ENCODE measurements at regions not wholly inside any gene's neighbourhood (a gene's known extent, or its start where the extent isn't known, plus 50 kb on each side); places are given as distances from the start of the nearest gene placed in this dataset.

DNA sequence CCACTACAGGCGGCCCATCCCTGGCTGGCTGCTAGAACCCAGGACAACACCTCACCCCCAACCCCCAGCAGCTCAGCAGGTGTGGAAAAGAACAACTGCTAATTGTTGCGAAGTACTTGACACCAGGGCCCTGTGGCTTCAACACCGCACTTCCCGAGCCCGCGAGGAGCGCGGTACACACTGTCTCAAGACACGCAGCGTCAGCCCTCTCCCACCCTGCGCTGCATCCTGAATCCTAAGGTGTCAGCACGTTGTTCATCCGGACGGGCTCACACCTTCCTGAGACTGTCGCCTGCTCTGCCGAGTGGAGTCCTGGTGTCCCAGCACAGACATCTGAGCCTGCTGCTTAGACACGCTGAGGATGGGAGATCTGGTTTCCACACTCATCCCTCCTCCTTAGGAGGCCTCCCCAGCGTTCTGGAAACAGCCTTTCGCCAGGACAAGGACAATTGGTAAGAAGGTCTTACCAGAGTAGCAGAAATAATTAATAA is 1336.2 kb downstream of the BRD1 start:
- Histone ChIP-seq H3K9me3 (ENCODE audit: low read length) (no peaks in the 10 kb centered on the region), H2AFZ (ENCODE audit: low read length) (no peak overlapping the region), H3K79me2 (ENCODE audit: insufficient read depth, low read length) (no peaks in the 10 kb centered on the region), H3K4me2 (ENCODE audit: low read depth, low read length) (no peak overlapping the region), H3K36me3 (replicated peaks in 1 of 2; ENCODE audit: control insufficient read depth in 1 of 2, insufficient read depth in 2 of 2, low read length in 2 of 2) (no peaks in the 10 kb centered on the region), H3K4me1 (ENCODE audit: insufficient read depth, low read length) (no peaks in the 10 kb centered on the region), H3K27me3 (ENCODE audit: control insufficient read depth in 1 of 2, insufficient read depth in 2 of 2, low read length in 2 of 2) (peaks cover 1 to 60% of the 10 kb centered on the region in 2 experiments; a peak in 3 of 5 replicates), H3K27ac (ENCODE audit: extremely low read length, insufficient read depth, low read length) (no peak overlapping the region), H3K4me3 (replicated peaks in 1 of 3; ENCODE audit: insufficient read depth in 1 of 3, low read depth in 2 of 3, low read length in 3 of 3) (no peak overlapping the region), H3K9ac (ENCODE audit: insufficient read depth, low read depth, low read length) (no peak overlapping the region), H4K20me1 (ENCODE audit: insufficient read depth, low read length) (no peaks in the 10 kb centered on the region; the same call in 1 of the 2 replicates)
- no TSS peak for BruUV-seq (replicated peaks)
- no peak for TF ChIP-seq ZNF350 (CRISPR knock-in tag; IDR thresholded peaks at IDR 0.05; ENCODE audit: borderline replicate concordance, low read depth)
- TF ChIP-seq RFX1 (IDR thresholded peaks at IDR 0.05): no peak
- no peak for TF ChIP-seq TGIF2 (CRISPR knock-in tag; IDR thresholded peaks at IDR 0.05)
- POLR2A ChIA-PET: no interaction called here
- no peak for FAIRE-seq
- in situ Hi-C loops (cut with HindIII; ENCODE audit: extremely low pct_ligation_motif_present, low pct_unique_long_range_greater_than_20kb) (loop anchor here (5.0 to 25.0 kb wide), 3 partner anchors 649 to 1279 kb away; no protein-coding TSS in a partner anchor), intact Hi-C loops (cut with micrococcal nuclease; ENCODE audit: unreplicated experiment) (loop anchor here (10.0 kb wide), 1 partner anchor 1277 kb away; no protein-coding TSS in a partner anchor)
- CTCF ChIA-PET (ENCODE audit: low intra/inter-chr PET ratio, low total read pairs): interaction anchor here (1.5 kb wide), 1 partner anchor 1278 kb away, joined by 6 read pairs; no protein-coding TSS in a partner anchor
- 22% methylated on average over 17 of the region's 19 CpGs for WGBS (ENCODE audit: low lambda C conversion rate)
- DNase-seq (ENCODE audit: low spot score): no peak
- ATAC-seq: no peak

GRCh38 chr22:48490500-48491411 is 1336.9 kb downstream of the BRD1 start:
- Histone ChIP-seq H4K20me1 (ENCODE audit: insufficient read depth, low read length) (no peaks in the 10 kb centered on the region; the same call in 1 of the 2 replicates), H3K79me2 (ENCODE audit: insufficient read depth, low read length) (no peaks in the 10 kb centered on the region), H2AFZ (ENCODE audit: low read length) (no peak overlapping the region), H3K9ac (ENCODE audit: insufficient read depth, low read depth, low read length) (no peak overlapping the region), H3K36me3 (replicated peaks in 1 of 2; ENCODE audit: control insufficient read depth in 1 of 2, insufficient read depth in 2 of 2, low read length in 2 of 2) (no peaks in the 10 kb centered on the region), H3K27me3 (ENCODE audit: control insufficient read depth in 1 of 2, insufficient read depth in 2 of 2, low read length in 2 of 2) (peaks cover 1 to 57% of the 10 kb centered on the region in 2 experiments; a peak in 3 of 5 replicates), H3K4me3 (replicated peaks in 1 of 3; ENCODE audit: insufficient read depth in 1 of 3, low read depth in 2 of 3, low read length in 3 of 3) (no peak overlapping the region), H3K4me2 (ENCODE audit: low read depth, low read length) (no peak overlapping the region), H3K27ac (ENCODE audit: extremely low read length, insufficient read depth, low read length) (no peak overlapping the region), H3K4me1 (ENCODE audit: insufficient read depth, low read length) (no peaks in the 10 kb centered on the region), H3K9me3 (ENCODE audit: low read length) (no peaks in the 10 kb centered on the region)
- intact Hi-C loops (cut with micrococcal nuclease; ENCODE audit: unreplicated experiment) (loop anchor here (10.0 kb wide), 1 partner anchor 1276 kb away; no protein-coding TSS in a partner anchor), in situ Hi-C loops (cut with HindIII; ENCODE audit: extremely low pct_ligation_motif_present, low pct_unique_long_range_greater_than_20kb) (loop anchor here (5.0 to 25.0 kb wide), 3 partner anchors 648 to 1278 kb away; no protein-coding TSS in a partner anchor)
- BruUV-seq (replicated peaks): no TSS peak
- FAIRE-seq (no peak), ATAC-seq (no peak), DNase-seq (ENCODE audit: low spot score) (no peak)
- 19% methylated on average over 24 of the region's 51 CpGs for WGBS (ENCODE audit: low lambda C conversion rate)
- ChIA-PET POLR2A (interaction anchor here (0.7 kb wide), 1 partner anchor 502 kb away, joined by 5 read pairs; no protein-coding TSS in a partner anchor), CTCF (ENCODE audit: low intra/inter-chr PET ratio, low total read pairs) (no interaction called here)
- TF ChIP-seq KDM6A (CRISPR knock-in tag; IDR thresholded peaks at IDR 0.05; ENCODE audit: low read depth) (no peak), SOX13 (IDR thresholded peaks at IDR 0.05) (no peak), SOX13 (CRISPR knock-in tag; conservative IDR thresholded peaks at IDR 0.05 in 1 of 2, IDR thresholded peaks at IDR 0.05 in 1 of 2) (no peak), FIP1L1 (IDR thresholded peaks at IDR 0.05; ENCODE audit: borderline replicate concordance, insufficient read depth, low read depth, low read length) (no peak), ZBTB4 (CRISPR knock-in tag; IDR thresholded peaks at IDR 0.05; ENCODE audit: borderline replicate concordance) (no peak), ZBTB3 (CRISPR knock-in tag; IDR thresholded peaks at IDR 0.05; ENCODE audit: borderline replicate concordance, low read depth) (no peak)
- TF ChIP-seq, protein P1, sequence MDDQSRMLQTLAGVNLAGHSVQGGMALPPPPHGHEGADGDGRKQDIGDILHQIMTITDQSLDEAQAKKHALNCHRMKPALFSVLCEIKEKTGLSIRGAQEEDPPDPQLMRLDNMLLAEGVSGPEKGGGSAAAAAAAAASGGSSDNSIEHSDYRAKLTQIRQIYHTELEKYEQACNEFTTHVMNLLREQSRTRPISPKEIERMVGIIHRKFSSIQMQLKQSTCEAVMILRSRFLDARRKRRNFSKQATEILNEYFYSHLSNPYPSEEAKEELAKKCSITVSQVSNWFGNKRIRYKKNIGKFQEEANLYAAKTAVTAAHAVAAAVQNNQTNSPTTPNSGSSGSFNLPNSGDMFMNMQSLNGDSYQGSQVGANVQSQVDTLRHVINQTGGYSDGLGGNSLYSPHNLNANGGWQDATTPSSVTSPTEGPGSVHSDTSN (CRISPR knock-in tag; IDR thresholded peaks at IDR 0.05; ENCODE audit: borderline replicate concordance): no peak

All from HepG2 (cell line).